H1 (cell line): ENCODE measurements at regions not wholly inside any gene's neighbourhood (a gene's known extent, or its start where the extent isn't known, plus 50 kb on each side); places are given as distances from the start of the nearest gene placed in this dataset.

ENCODE experiments used
- CHD7 ChIP-seq: fragments of 300-600 bp; sonication (generic); IDR thresholded peaks from 2 replicates; pipeline ENCODE4 v1.7.1; 2012; ENCODE audit warnings: low read length, moderate library complexity, mild to moderate bottlenecking, inconsistent platforms; ENCODE audit not compliant: insufficient replicate concordance
- CTBP2 ChIP-seq: IDR thresholded peaks from 2 replicates; pipeline ENCODE4 v1.7.0; 2011; ENCODE audit warnings: borderline replicate concordance, mild to moderate bottlenecking, moderate library complexity, mixed read lengths, low read length; ENCODE audit not compliant: insufficient read depth, insufficient read length
- EGR1 ChIP-seq: IDR thresholded peaks from 2 replicates; pipeline ENCODE4 v1.6.1; 2011; ENCODE audit warnings: low read depth, low read length, borderline replicate concordance
- SP1 ChIP-seq: IDR thresholded peaks from 2 replicates; pipeline ENCODE4 v1.6.1; 2011; ENCODE audit warnings: low read depth, low read length
- TAF1 ChIP-seq: IDR thresholded peaks from 2 replicates; pipeline ENCODE4 v1.6.1; 2011; ENCODE audit warnings: mild to moderate bottlenecking, low read depth, low read length

DNA sequence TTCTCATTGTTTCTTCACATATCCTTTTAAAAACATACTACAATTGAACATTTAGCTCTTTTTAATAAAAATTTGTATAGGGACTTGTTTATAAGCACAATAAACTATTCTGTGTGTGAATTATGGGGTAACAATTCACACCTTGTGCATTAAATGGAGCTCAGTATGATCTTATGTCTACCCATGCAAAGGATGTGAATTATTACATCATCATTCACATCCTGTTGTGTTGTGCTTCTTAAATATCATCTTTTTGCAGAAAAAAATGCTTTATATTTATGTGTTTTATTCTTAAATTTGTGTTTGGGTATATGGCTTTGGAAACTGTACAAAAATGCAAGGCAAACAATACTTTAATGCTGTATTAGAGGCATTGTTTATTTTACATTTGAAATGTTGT lies 96.7 kb upstream of the PABPC4L start (continued):
- TF ChIP-seq CHD7 (no peak), SP1 (no peak), EGR1 (no peak), TAF1 (no peak), CTBP2 (no peak)
